ENCODE measurements at regions not wholly inside any gene's neighbourhood (a gene's known extent, or its start where the extent isn't known, plus 50 kb on each side); places are given as distances from the start of the nearest gene placed in this dataset.

DNA sequence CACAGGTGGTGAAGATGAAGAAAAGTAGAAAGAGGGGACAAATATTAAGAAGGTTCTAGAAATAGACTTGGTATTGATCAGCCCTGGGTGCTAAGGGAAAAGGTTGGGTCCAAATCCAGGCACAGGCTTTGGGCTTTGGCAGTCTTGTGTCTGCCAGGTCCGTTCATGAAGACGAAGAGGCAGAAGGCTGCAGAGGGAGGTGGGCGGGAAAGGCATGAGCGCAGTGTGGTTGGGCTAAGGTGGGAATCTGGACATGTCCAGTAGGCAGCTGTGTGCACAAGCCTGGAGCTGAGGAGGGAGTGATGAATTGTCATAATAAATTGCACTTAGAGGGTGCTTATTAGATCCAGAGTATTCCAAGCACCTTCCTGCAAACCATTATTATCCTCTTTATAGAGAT is 105.7 kb upstream of the TEX51 start:
- DNase-seq = no peak

DNA sequence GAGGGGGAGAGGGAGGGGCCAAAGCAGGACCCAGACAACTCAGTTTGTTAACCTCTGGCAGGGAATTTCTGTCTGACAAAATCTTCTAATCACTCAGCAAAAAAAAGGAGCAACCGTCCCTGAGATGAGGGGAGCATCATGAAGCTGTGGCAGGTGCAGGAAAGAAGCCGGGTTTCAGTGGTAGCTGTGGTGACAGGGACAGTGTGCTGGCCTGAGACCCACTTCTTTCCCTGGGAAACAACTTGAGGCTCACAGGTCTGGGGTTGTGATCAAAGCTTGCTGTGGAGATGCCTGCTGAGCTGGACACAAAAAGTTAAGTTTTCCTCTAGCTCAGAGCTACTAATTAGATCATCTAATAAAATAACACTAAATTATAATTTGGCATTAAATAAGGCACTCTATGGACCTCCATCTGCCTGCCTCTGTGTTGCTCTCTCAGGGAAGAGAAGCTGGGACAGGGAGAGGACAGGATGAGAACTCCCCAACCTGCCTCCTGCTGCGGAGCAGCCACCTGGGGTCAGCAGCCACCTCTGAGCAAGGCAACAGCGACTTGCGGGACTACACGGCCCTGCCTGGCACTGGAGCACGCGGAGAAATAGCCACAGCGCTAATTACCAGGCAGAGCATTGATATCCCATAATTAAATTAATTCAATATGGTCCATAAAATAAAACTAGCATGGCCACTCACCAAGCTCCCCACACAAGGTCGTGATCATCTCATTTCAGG is 104.6 kb upstream of the TEX51 start:
- no peak for DNase-seq

- no peak for DNase-seq
Measured at GRCh38 chr2:126795656-126796055, 103.0 kb upstream of the TEX51 start.

DNA sequence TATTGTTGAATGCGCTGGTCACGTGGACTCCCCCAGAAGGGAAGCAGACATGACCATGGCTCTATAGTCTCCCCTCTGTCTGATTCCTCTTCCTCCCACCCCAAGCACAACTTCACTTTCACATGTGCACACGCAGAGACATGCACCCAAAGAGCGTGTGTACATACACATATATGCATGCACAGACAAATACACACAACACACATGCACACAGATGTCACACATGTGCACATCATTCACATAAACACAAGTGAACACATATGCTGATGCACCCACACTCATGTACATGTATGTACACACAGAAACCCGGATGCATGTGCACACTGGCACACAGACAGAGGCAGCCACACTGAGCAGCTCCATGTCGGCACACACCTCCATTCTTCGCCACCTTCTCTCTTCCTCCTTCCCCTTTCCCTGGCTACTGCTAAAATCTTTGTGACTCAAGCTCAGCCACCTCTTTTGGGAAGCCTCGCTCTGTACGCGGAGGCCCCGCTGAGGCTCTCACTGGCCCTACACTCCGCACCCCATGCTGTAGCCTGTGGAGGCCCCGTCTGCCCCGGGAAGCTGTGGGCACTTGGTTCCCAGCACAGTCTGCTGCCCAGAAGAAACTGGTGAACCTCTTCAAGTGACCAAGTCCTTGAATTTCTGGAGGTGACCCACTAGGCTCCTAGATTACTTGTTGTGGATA is 101.6 kb upstream of the TEX51 start:
- DNase-seq = no peak

GRCh38 chr2:126797622-126798275 is 100.9 kb upstream of the TEX51 start:
- no peak for DNase-seq

- DNase-seq = no peak
Measured at GRCh38 chr2:126798276-126799140, 100.2 kb upstream of the TEX51 start.

GRCh38 chr2:126799301-126799700 is 99.4 kb upstream of the TEX51 start:
- DNase-seq = no peak

GRCh38 chr2:126801473-126801872 is 97.2 kb upstream of the TEX51 start:
- DNase-seq = no peak

GRCh38 chr2:126802316-126802715 is 96.4 kb upstream of the TEX51 start:
- DNase-seq = no peak

- DNase-seq = no peak
Measured at GRCh38 chr2:126802774-126803433, 95.8 kb upstream of the TEX51 start.

DNA sequence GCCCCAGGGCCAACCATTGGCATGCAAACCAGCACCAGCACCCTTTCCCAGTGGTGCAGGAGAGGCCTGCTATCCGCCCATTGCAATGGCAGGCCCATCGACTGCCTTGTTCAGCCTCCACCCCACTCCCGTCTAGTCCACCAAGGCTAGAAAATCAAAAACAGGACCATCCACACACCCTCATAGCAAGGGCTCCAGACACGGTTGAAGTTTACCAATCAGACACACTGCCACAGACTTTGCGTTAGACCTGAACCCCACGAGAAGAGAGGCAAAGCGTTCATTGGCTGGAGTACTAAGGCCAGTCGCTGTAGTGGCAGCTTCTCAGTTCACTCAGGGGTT is 95.3 kb upstream of the TEX51 start:
- no peak for DNase-seq

DNA sequence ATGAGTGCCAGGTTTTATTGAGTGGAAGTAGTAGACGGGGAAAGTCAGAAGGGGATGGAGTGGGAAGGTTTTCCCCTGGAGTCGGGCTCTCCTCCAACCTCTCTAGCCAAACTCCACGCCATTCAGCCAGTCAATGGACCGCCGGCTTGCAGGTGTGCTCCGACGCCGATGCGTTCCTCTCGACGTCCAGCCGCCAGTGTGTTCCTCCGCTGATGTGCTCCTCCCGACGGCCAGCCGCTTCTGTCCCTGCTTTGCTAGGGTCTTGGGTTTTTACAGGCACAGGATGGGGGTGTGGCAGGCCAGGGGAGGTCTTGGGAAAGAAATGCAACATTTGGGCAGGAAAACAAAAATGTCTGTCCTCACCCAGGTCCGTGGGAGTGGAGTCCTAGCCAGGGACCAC is 94.3 kb upstream of the TEX51 start:
- no peak for DNase-seq

GRCh38 chr2:126808929-126809328 is 89.8 kb upstream of the TEX51 start:
- DNase-seq = no peak

DNA sequence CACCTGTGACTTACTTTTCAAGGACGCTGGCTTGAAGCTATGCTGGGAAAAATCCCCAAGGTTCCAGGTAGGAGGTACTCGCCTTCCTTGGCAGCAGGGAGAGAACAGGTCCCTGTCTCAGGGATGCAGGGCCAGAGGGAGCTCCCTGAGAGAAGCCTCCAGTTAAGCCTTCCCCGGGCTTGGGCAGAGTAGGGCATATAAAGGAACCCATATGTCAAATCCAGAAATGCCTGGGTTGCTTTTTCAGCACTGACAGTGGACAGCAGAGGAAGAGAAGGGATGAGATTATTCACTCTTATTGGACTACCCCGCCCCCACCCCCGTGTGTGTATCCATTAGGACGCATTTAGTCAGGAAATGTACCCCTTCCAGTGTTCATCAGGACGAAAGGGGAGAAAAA is 89.3 kb upstream of the TEX51 start:
- DNase-seq = no peak

GRCh38 chr2:126810001-126810400 is 88.7 kb upstream of the TEX51 start:
- no peak for DNase-seq

DNA sequence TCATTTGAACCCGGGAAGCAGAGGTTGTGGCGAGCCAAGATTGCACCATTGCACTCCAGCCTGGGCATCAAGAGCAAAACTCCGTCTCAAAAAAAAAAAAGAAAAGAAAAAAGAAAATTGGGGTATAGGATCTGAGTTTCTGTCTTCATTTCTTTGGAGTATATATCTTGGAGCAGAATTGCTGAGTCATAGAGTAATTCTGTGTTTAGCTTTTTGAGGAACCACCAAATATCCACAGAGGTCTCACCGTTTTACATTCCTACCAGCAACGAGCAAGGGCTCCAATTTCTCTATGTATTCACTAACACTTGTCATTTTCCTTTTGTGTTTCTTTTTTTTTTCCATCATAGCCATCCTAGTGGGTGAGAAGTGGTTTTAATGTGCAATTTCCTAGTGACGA is 87.6 kb upstream of the TEX51 start:
- DNase-seq = no peak

DNA sequence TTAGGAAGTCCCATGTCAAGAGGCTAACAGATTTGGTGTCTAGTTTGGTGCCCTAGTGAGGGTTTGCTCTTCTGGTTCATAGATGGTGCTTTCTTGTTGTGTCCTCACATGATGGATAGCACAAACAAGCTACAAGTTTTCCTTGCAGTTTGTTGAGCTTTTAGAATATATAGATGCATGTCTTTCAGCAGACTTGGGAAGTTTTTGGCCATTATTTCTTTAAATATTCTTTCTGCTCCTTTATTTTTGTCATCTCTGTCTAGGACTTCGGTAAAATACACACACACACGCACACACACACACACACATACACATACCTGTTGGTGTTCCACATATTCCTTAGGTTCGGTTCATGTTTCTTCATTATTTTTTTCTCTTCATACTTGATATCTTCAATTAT is 81.5 kb upstream of the TEX51 start:
- no peak for DNase-seq

DNA sequence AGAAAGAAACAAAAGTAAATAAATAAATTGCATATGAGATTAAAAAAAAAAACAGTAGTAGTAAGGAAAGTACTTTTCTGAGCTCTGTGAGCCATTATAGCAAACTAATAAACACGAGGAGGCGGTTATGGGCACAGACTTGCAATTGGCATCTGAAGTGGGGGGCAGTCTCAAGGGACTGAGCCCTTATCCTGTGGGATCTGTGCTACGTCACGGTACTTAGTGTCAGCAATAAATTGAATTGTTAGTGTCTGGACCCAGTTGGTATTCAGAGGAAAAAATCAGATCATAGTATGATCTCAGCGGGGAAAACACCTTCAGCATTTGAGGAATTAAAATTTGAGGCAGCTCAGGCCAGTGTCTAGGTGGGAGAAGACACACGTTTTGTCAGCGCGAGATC is 76.6 kb upstream of the TEX51 start:
- no peak for DNase-seq

- no peak for DNase-seq
Measured at GRCh38 chr2:126822921-126823320, 75.8 kb upstream of the TEX51 start.

DNA sequence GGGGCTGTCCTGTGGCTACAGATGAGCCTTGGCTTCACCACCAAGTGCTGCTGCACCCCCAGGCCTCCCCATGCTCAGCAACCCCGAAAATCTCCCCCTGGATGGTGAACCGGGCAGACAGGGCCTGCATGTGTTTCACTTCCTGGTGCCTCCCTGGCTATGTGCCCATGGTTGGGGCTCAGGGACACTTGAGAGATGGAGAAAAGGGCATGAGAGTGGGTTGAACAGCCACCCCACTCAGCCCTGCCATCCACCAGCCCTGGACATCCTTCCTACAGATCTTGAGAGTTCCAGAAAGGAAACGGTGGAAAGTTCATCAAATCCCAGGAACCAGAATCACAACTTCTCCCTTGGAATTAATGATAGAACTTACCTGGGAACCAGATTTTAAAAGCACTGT is 74.7 kb upstream of the TEX51 start:
- DNase-seq = no peak

- no peak for DNase-seq
Measured at GRCh38 chr2:126824663-126825062, 74.0 kb upstream of the TEX51 start.

Data from nucleus accumbens (tissue), 56 donors.